ENCODE measurements at regions not wholly inside any gene's neighbourhood (a gene's known extent, or its start where the extent isn't known, plus 50 kb on each side); places are given as distances from the start of the nearest gene placed in this dataset.

- no peaks in the 10 kb centered on the region for H3K4me1 Mint-ChIP-seq
- CTCF ChIA-PET, result no interaction called here
- DNase-seq, result no peak
- Histone ChIP-seq H3K27me3 (replicated peaks in 1 of 2; ENCODE audit: control insufficient read depth in 2 of 2, extremely low read depth in 1 of 2, insufficient read depth in 2 of 2, low read length in 1 of 2) (no peaks in the 10 kb centered on the region), H3K27ac (ENCODE audit: low read length) (no peak overlapping the region), H3K9me3 (no peaks in the 10 kb centered on the region), H3K4me3 (ENCODE audit: control insufficient read depth in 1 of 2, extremely low read depth in 1 of 2, low read length in 1 of 2) (no peak overlapping the region), H3K36me3 (ENCODE audit: control insufficient read depth in 2 of 2, extremely low read depth in 1 of 2, insufficient read depth in 1 of 2, low read length in 1 of 2) (no peaks in the 10 kb centered on the region), H3K4me1 (ENCODE audit: control insufficient read depth in 1 of 2, extremely low read depth in 1 of 2, insufficient read depth in 2 of 2, low read length in 2 of 2) (no peaks in the 10 kb centered on the region)
- H3K27me3 Mint-ChIP-seq, result no peaks in the 10 kb centered on the region
- no peak overlapping the region for H3K27ac Mint-ChIP-seq
- H3K36me3 Mint-ChIP-seq, result no peaks in the 10 kb centered on the region
- POLR2A ChIA-PET, result no interaction called here
- peaks cover 0 to 4% (median 3%) of the 10 kb centered on the region in 3 donors for H3K9me3 Mint-ChIP-seq
- WGBS (ENCODE audit: insufficient coverage), result no CpG with 5 or more reads among the region's 2 CpGs
- no peak for ATAC-seq (replicated peaks in 1 of 4)
- H3K4me3 Mint-ChIP-seq, result no peak overlapping the region
Measured at GRCh38 chr5:125278711-125279110, 532.3 kb upstream of the ZNF608 start.

- H3K27me3 ChIP-seq (replicated peaks in 1 of 2; ENCODE audit: control insufficient read depth in 2 of 2, extremely low read depth in 1 of 2, insufficient read depth in 2 of 2, low read length in 1 of 2), result no peaks in the 10 kb centered on the region
- no peaks in the 10 kb centered on the region for H3K4me1 ChIP-seq (ENCODE audit: control insufficient read depth in 1 of 2, extremely low read depth in 1 of 2, insufficient read depth in 2 of 2, low read length in 2 of 2)
- Mint-ChIP-seq H3K9me3 (peaks cover 2 to 12% (median 10%) of the 10 kb centered on the region in 3 donors), H3K27ac (no peak overlapping the region), H3K36me3 (no peaks in the 10 kb centered on the region), H3K27me3 (no peaks in the 10 kb centered on the region), H3K4me1 (no peaks in the 10 kb centered on the region), H3K4me3 (no peak overlapping the region)
- H3K4me3 ChIP-seq (ENCODE audit: control insufficient read depth in 1 of 2, extremely low read depth in 1 of 2, low read length in 1 of 2), result no peak overlapping the region
- H3K27ac ChIP-seq (ENCODE audit: low read length), result no peak overlapping the region
- ATAC-seq (replicated peaks in 1 of 4) (no peak), DNase-seq (no peak)
- ChIA-PET CTCF (no interaction called here), POLR2A (no interaction called here)
- H3K36me3 ChIP-seq (ENCODE audit: control insufficient read depth in 2 of 2, extremely low read depth in 1 of 2, insufficient read depth in 1 of 2, low read length in 1 of 2), result no peaks in the 10 kb centered on the region
- H3K9me3 ChIP-seq, result no peaks in the 10 kb centered on the region
Measured at GRCh38 chr5:125281667-125282066, 535.2 kb upstream of the ZNF608 start.

- no CpG with 5 or more reads among the region's 2 CpGs for WGBS (ENCODE audit: insufficient coverage)
- peaks cover 2 to 12% (median 5%) of the 10 kb centered on the region in 3 donors for H3K9me3 Mint-ChIP-seq
Measured at GRCh38 chr5:125283372-125283771, 536.9 kb upstream of the ZNF608 start.

GRCh38 chr5:125286271-125286670 is 539.8 kb upstream of the ZNF608 start:
- H3K27ac ChIP-seq (ENCODE audit: low read length), result no peak overlapping the region
- WGBS (ENCODE audit: insufficient coverage), result no CpG with 5 or more reads among the region's 4 CpGs
- POLR2A ChIA-PET, result no interaction called here
- Mint-ChIP-seq H3K4me3 (no peak overlapping the region), H3K27ac (no peak overlapping the region), H3K9me3 (peaks cover 2 to 8% (median 5%) of the 10 kb centered on the region in 3 donors), H3K36me3 (no peaks in the 10 kb centered on the region), H3K4me1 (no peaks in the 10 kb centered on the region), H3K27me3 (no peaks in the 10 kb centered on the region)
- H3K4me1 ChIP-seq (ENCODE audit: control insufficient read depth in 1 of 2, extremely low read depth in 1 of 2, insufficient read depth in 2 of 2, low read length in 2 of 2), result no peaks in the 10 kb centered on the region
- H3K36me3 ChIP-seq (ENCODE audit: control insufficient read depth in 2 of 2, extremely low read depth in 1 of 2, insufficient read depth in 1 of 2, low read length in 1 of 2), result no peaks in the 10 kb centered on the region
- no peak for ATAC-seq (replicated peaks in 1 of 4)
- H3K27me3 ChIP-seq (replicated peaks in 1 of 2; ENCODE audit: control insufficient read depth in 2 of 2, extremely low read depth in 1 of 2, insufficient read depth in 2 of 2, low read length in 1 of 2), result no peaks in the 10 kb centered on the region
- no peak overlapping the region for H3K4me3 ChIP-seq (ENCODE audit: control insufficient read depth in 1 of 2, extremely low read depth in 1 of 2, low read length in 1 of 2)
- CTCF ChIA-PET, result no interaction called here
- H3K9me3 ChIP-seq, result no peaks in the 10 kb centered on the region
- no peak for DNase-seq

More at GRCh38 chr5:125283372-125283771, 536.9 kb upstream of the ZNF608 start:
- CTCF ChIA-PET, result no interaction called here
- Mint-ChIP-seq H3K4me1 (no peaks in the 10 kb centered on the region), H3K27me3 (no peaks in the 10 kb centered on the region), H3K4me3 (no peak overlapping the region), H3K27ac (no peak overlapping the region), H3K36me3 (no peaks in the 10 kb centered on the region)
- no peaks in the 10 kb centered on the region for H3K4me1 ChIP-seq (ENCODE audit: control insufficient read depth in 1 of 2, extremely low read depth in 1 of 2, insufficient read depth in 2 of 2, low read length in 2 of 2)
- no peak overlapping the region for H3K27ac ChIP-seq (ENCODE audit: low read length)
- POLR2A ChIA-PET, result no interaction called here
- H3K36me3 ChIP-seq (ENCODE audit: control insufficient read depth in 2 of 2, extremely low read depth in 1 of 2, insufficient read depth in 1 of 2, low read length in 1 of 2), result no peaks in the 10 kb centered on the region
- no peak overlapping the region for H3K4me3 ChIP-seq (ENCODE audit: control insufficient read depth in 1 of 2, extremely low read depth in 1 of 2, low read length in 1 of 2)
- no peak for ATAC-seq (replicated peaks in 1 of 4)
- DNase-seq, result no peak
- no peaks in the 10 kb centered on the region for H3K27me3 ChIP-seq (replicated peaks in 1 of 2; ENCODE audit: control insufficient read depth in 2 of 2, extremely low read depth in 1 of 2, insufficient read depth in 2 of 2, low read length in 1 of 2)
- no peaks in the 10 kb centered on the region for H3K9me3 ChIP-seq

- H3K27ac ChIP-seq (ENCODE audit: low read length), result no peak overlapping the region
- ATAC-seq (replicated peaks in 1 of 4) (no peak), DNase-seq (no peak)
- no peaks in the 10 kb centered on the region for H3K4me1 ChIP-seq (ENCODE audit: control insufficient read depth in 1 of 2, extremely low read depth in 1 of 2, insufficient read depth in 2 of 2, low read length in 2 of 2)
- Mint-ChIP-seq H3K36me3 (no peaks in the 10 kb centered on the region), H3K9me3 (peaks cover 6 to 12% (median 8%) of the 10 kb centered on the region in 3 donors), H3K4me3 (no peak overlapping the region), H3K4me1 (no peaks in the 10 kb centered on the region), H3K27ac (no peak overlapping the region), H3K27me3 (no peaks in the 10 kb centered on the region)
- no peaks in the 10 kb centered on the region for H3K9me3 ChIP-seq
- no peak overlapping the region for H3K4me3 ChIP-seq (ENCODE audit: control insufficient read depth in 1 of 2, extremely low read depth in 1 of 2, low read length in 1 of 2)
- ChIA-PET CTCF (no interaction called here), POLR2A (no interaction called here)
- H3K27me3 ChIP-seq (replicated peaks in 1 of 2; ENCODE audit: control insufficient read depth in 2 of 2, extremely low read depth in 1 of 2, insufficient read depth in 2 of 2, low read length in 1 of 2), result no peaks in the 10 kb centered on the region
- H3K36me3 ChIP-seq (ENCODE audit: control insufficient read depth in 2 of 2, extremely low read depth in 1 of 2, insufficient read depth in 1 of 2, low read length in 1 of 2), result no peaks in the 10 kb centered on the region
Measured at GRCh38 chr5:125289606-125290005, 543.2 kb upstream of the ZNF608 start.

- Histone ChIP-seq H3K9me3 (no peaks in the 10 kb centered on the region), H3K36me3 (ENCODE audit: control insufficient read depth in 2 of 2, extremely low read depth in 1 of 2, insufficient read depth in 1 of 2, low read length in 1 of 2) (no peaks in the 10 kb centered on the region), H3K4me1 (ENCODE audit: control insufficient read depth in 1 of 2, extremely low read depth in 1 of 2, insufficient read depth in 2 of 2, low read length in 2 of 2) (no peaks in the 10 kb centered on the region), H3K4me3 (ENCODE audit: control insufficient read depth in 1 of 2, extremely low read depth in 1 of 2, low read length in 1 of 2) (no peak overlapping the region), H3K27me3 (replicated peaks in 1 of 2; ENCODE audit: control insufficient read depth in 2 of 2, extremely low read depth in 1 of 2, insufficient read depth in 2 of 2, low read length in 1 of 2) (no peaks in the 10 kb centered on the region), H3K27ac (ENCODE audit: low read length) (no peak overlapping the region)
- no peak for ATAC-seq (replicated peaks in 1 of 4)
- WGBS (ENCODE audit: insufficient coverage), result 58% methylated on average over 2 of the region's 5 CpGs
- H3K4me1 Mint-ChIP-seq, result no peaks in the 10 kb centered on the region
- H3K27ac Mint-ChIP-seq, result no peak overlapping the region
- no peak overlapping the region for H3K4me3 Mint-ChIP-seq
- no peaks in the 10 kb centered on the region for H3K27me3 Mint-ChIP-seq
- POLR2A ChIA-PET, result no interaction called here
- no peaks in the 10 kb centered on the region for H3K36me3 Mint-ChIP-seq
- CTCF ChIA-PET, result no interaction called here
- no peak for DNase-seq
- peaks cover 3 to 7% (median 4%) of the 10 kb centered on the region in 3 donors for H3K9me3 Mint-ChIP-seq
Measured at GRCh38 chr5:125290935-125291334, 544.5 kb upstream of the ZNF608 start.

- Histone ChIP-seq H3K27me3 (replicated peaks in 1 of 2; ENCODE audit: control insufficient read depth in 2 of 2, extremely low read depth in 1 of 2, insufficient read depth in 2 of 2, low read length in 1 of 2) (no peaks in the 10 kb centered on the region), H3K27ac (ENCODE audit: low read length) (no peak overlapping the region), H3K9me3 (no peaks in the 10 kb centered on the region), H3K36me3 (ENCODE audit: control insufficient read depth in 2 of 2, extremely low read depth in 1 of 2, insufficient read depth in 1 of 2, low read length in 1 of 2) (no peaks in the 10 kb centered on the region), H3K4me1 (ENCODE audit: control insufficient read depth in 1 of 2, extremely low read depth in 1 of 2, insufficient read depth in 2 of 2, low read length in 2 of 2) (no peaks in the 10 kb centered on the region), H3K4me3 (ENCODE audit: control insufficient read depth in 1 of 2, extremely low read depth in 1 of 2, low read length in 1 of 2) (no peak overlapping the region)
- Mint-ChIP-seq H3K27me3 (no peaks in the 10 kb centered on the region), H3K4me3 (no peak overlapping the region), H3K9me3 (peaks cover under 1 to 7% (median 4%) of the 10 kb centered on the region in 3 donors), H3K4me1 (no peaks in the 10 kb centered on the region), H3K27ac (no peak overlapping the region), H3K36me3 (no peaks in the 10 kb centered on the region)
- ATAC-seq (replicated peaks in 1 of 4) (no peak), DNase-seq (no peak)
- CTCF ChIA-PET, result no interaction called here
- POLR2A ChIA-PET, result no interaction called here
- WGBS (ENCODE audit: insufficient coverage), result 86% methylated on average over 3 of the region's 4 CpGs
Measured at GRCh38 chr5:125291447-125291846, 545.0 kb upstream of the ZNF608 start.

Measured in T-cell (primary cell).